HK-2 (cell line): ENCODE measurements at regions not wholly inside any gene's neighbourhood (a gene's known extent, or its start where the extent isn't known, plus 50 kb on each side); places are given as distances from the start of the nearest gene placed in this dataset.

Experiments used
- DNase-seq: peaks from one replicate; pipeline ENCODE4 v3.0.0-alpha.2; 2018; ENCODE audit not compliant: unreplicated experiment

- DNase-seq = no peak
Observed at GRCh38 chr1:4137621-4138415, 237.7 kb upstream of the C1orf174 start.

GRCh38 chr1:4139646-4140045, 239.6 kb upstream of the C1orf174 start:
- no peak for DNase-seq

- no peak for DNase-seq
Observed at GRCh38 chr1:4140241-4140640, 240.2 kb upstream of the C1orf174 start.

GRCh38 chr1:4140821-4141220, 240.7 kb upstream of the C1orf174 start:
- no peak for DNase-seq

DNA sequence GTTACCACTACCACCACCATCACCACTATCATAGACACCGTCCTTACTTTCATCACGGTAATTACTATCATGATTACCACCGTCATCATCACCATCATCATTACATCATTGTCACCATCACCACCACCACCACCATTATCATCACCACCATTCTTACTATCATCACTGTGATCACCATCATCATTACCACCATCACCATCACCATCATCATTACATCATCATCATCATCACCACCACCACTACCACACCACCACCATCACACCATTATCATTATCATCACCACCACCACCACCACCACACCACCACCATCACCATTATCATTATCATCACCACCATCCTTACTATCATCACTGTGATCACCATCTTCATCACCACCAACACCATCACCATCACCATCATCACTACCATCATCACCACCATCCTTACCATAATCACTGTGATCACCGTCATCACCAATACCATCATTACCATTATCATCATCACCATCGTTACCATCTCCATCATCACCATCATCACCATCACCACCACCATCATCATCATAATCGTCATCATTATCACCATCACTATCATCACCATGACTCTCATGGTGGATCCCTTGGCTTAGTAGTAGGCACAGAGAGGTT, 244.4 kb upstream of the C1orf174 start:
- DNase-seq = no peak

- no peak for DNase-seq
Observed at GRCh38 chr1:4146101-4146500, 246.0 kb upstream of the C1orf174 start.

DNA sequence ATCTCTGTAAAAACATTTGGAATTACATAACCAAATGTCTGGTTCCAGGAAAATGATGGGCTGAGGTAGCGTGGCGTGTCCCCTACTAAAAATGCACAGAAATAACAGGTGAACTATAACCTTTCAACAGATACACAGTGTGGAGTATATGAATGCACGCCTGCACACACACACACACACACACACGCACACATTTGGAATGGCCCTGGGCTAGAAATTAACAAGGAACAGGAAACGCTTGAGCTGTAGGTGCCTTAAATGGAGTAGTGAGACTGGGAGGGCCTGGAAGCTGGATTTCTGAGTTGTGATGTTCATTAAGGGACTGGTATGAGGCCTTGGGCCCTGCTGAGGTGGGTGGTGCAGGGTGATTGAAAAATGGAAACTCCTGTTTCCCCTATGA, 246.5 kb upstream of the C1orf174 start:
- no peak for DNase-seq

DNA sequence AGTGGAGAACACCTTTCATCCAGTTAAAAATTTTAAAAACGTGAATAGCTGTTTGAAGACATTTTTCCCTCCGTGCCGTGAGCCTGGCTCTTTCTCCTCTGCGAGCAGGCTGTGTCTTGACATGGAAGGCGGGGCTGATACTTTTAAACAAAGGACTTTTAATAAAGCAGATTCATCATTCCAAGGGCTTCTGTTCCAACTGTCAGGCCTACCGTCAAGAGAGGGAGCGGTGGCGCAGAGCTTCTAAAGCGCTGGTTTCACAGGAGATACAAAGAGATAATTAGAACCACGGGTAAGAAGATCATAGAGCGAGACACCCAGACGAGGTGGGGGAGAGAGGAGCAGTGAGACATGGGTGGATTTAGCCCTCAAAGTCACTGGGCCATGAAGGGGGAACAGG, 247.4 kb upstream of the C1orf174 start:
- DNase-seq = no peak

DNA sequence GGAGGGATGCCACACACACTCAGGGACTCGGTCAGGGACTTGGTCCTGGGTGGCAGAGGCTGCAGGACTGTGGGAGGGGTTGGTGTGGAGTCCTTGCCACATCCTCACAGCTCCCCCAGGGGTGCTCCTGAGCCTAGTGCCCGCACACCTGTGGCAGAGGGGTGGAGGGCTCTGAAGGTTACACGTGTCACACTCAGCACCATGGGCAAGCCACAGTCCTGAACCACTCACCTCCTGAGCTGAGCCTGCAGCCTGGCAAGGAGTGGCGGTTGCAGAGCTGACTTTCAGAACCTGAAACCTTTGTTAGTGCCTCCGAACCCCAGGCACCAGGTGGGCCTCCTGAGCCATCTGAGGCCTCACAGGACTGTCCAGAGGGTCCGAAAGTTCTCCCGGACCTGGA, 249.2 kb upstream of the C1orf174 start:
- no peak for DNase-seq

DNA sequence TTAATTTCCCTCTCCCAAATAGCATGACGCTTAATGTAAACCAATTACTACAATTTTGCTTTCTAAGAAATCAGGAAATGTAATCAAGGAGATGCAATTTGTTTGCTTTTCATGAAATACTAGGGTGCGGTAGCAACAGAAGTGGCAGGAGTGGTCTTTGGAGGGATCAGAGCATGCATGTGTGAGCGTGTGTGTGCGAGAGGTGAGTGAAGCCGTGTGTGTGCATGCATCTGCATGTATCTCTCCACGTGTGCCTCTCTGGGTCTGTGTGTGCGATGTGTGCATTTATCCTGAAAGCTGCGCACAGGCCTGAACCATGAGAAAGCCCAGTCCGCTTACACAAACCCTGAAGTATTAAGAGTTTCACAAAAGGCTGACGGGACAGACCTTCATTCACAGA, 249.8 kb upstream of the C1orf174 start:
- no peak for DNase-seq

DNA sequence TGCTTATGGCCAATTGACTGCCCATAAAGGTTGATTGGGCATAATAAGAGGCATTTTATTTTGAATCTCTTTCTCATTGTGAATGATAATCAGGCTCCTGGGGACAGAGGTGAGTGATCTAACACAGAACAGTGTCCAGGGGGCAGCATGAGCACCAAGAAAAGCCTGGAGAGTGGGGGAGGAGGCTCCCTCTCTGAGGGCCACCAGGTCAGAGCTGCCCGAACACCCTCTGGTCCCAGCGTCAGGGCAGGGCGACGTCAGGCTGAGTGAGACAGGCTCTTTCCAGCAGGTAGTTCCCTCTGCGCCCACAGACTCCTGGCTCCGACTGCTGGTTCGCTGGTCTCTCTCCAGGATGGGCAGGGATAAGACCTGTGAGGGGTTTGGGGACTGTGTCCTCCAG, 250.2 kb upstream of the C1orf174 start:
- DNase-seq = no peak

- DNase-seq = no peak
Observed at GRCh38 chr1:4152266-4152665, 252.2 kb upstream of the C1orf174 start.

- DNase-seq = no peak
Observed at GRCh38 chr1:4153571-4153970, 253.5 kb upstream of the C1orf174 start.

DNA sequence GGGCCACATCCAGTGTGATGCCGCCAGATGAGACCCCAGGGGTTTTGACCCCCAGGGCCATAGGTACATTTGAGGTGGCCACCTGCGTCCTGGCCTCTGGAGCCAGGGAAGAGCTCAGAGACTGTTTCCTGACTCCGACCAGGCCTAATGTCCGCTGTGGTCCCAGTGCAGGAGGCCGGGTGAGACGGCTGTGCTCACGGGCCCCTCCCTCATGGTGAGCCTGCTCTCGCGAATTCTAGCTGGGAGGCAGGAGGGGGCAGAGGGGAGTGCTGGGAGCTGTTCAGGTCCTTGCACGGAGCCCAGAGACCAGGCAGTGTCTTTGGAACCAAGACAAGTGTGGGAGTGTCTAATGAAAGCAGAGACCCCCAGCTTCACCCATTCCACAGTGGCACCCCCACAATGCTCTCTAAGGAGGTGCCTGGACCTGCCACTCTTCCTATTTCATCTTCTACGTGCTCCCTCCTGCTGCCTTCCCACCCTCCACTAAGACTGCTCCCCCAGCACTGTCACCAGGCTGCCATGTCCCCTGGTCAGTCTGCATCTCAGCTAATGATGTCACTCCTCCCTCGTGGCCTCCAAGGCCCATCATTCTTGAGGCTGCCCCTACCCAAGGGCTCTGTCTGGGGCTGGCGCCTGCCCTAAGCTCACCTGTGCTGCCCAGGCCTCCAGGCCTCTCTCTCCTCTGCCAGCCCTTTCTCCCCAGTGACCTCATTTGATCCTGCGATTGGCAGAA, 256.3 kb upstream of the C1orf174 start:
- DNase-seq = no peak

DNA sequence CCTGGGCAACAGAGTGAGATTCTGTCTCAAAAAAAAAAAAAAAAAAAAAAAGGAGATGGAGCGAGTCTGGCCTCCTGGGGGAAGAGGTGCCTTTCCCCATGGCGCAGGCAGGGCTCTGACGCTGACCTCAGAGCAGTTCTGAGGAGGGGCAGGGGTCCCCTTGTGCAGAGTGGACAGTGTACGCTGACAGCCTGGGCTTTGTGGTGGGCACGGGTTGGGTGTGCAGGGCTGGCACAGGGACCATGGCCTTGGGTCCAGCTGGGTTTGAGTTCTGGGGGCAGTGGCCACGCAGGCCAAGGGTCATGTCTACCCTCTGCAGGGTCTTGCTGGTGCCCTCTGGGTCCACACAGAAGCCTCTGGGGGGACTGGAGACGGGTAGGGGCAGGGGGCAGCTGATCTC, 260.1 kb upstream of the C1orf174 start:
- DNase-seq = no peak

GRCh38 chr1:4161366-4162006, 261.4 kb upstream of the C1orf174 start:
- no peak for DNase-seq

- no peak for DNase-seq
Observed at GRCh38 chr1:4164965-4165364, 264.9 kb upstream of the C1orf174 start.

DNA sequence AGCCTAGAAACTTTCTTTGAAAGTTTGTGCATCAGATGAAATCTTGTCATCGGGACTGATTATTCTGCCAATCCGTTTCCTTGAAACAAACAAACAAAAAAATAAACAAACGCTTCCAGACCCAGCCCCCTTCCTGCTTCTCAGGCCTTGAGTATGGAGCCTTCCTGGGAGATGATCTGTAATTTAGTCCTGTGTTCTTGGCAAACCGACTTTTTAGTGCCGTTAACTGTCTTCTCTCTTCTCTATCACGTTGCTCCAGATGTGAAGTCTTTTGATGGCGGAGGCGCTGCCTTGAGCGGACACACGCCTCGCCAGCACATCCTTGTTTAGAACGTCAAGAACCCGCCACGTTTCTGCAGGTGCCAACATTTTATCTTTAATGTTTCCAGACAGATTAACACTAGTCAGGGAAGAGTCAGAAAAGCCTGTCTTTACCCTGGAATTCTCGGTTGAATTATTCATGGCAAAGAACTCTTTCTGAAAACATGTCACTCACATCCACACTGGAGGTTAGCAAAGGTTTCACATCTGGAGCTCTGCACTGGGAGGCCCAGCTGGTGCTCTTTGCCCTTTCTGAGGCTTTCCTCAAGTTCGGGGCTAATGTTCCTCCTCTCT, 265.7 kb upstream of the C1orf174 start:
- no peak for DNase-seq

DNA sequence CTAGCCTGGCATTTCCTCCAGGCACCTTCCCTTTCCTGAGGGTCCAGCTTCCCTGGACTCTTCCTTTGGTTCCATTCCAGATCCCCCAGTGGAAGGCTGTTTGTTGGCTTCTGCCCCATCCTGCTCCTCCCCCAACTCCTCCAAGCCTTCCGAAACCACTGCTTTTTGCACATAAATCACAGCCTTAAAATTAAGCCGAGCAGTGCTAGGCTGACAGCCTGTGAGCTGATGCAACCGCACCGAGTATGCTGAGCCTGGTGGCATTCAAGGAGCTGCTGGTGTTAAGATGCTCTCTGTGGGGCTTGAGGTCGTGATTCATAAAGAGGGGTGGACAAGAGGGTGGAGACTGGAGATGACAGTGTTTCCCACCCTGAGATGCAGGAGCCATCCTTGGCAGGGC, 266.6 kb upstream of the C1orf174 start:
- DNase-seq = no peak

DNA sequence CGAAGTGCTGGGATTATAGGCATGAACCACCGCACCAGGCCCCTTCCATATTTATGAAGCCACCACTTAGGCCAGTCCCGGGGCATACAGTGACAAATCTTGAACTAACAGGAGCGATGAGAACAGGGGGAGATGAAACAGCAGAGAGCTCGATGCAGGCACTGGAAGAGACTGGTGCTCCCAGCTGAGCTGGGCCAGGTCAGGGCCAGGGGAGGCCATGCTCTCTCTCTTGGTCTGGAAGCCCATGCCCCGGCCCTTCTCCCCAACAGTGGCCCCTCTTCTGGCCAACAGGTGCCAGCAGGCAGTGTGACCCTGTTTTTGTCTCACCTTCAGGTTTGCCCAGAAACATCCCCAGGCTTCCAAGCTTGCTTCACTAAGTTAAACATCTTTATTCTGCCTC, 269.9 kb upstream of the C1orf174 start:
- DNase-seq = no peak

GRCh38 chr1:4170548-4171340, 270.7 kb upstream of the C1orf174 start:
- DNase-seq = no peak
